HG03442 (cell line): ENCODE measurements at regions not wholly inside any gene's neighbourhood (a gene's known extent, or its start where the extent isn't known, plus 50 kb on each side); places are given as distances from the start of the nearest gene placed in this dataset.

Experiments used
- ATAC-seq: cut with Tn5 transposase; IDR thresholded peaks from one replicate; pipeline ENCODE4 v1.9.1; 2021; ENCODE audit warnings: mild to moderate bottlenecking, moderate library complexity; ENCODE audit not compliant: unreplicated experiment

DNA sequence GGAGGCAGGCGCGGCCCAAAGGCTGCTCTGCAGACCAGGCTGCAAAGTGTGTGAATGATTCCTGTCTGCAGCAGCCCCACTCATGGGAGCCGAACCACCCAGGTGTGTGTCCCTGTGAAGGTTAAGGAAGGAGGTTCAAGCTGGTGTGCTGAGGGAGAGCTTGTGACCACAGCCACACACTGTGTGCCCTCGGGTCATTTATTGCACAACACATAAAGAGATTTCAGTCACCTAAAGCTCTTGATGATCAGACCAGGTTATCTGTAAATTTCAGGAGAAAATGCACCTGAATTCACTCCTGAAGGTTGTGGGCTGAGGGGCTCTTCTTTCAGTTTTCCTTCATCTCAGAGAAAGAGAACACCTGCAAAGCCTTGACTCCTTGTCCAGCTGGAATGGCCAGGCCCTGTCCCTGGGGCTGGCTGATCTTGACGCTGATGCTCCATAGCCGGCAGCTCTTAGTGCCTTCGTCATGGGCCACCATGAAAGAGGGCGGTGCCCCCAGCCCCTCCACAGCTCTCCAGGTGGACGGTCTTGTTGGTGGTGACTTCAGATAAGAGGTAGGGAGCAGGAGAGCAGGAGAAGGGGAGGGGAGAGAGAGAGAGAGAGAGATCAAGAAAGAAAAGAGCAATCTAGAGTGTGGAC, 110.8 kb upstream of the C1QTNF9B start:
- no peak for ATAC-seq

DNA sequence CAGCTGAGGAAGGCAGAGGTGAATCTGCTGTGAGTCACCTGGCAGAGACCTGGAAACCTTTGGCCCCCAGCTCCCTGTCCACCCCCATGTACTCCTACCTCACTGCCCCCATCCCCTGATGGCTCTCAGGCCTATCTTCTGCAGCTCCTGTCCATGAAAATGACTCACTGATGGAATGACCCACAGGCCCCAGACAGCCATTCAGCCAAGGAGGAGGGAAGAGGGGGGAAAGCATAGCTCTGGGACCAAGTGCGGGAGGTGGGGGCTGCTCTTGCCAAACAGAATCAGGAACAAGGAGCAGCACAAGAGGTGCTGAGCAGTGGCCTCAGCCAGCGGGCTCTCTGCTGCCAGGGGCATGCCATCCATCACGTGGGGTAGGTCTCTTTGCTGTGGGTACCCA, 111.4 kb upstream of the C1QTNF9B start:
- no peak for ATAC-seq

DNA sequence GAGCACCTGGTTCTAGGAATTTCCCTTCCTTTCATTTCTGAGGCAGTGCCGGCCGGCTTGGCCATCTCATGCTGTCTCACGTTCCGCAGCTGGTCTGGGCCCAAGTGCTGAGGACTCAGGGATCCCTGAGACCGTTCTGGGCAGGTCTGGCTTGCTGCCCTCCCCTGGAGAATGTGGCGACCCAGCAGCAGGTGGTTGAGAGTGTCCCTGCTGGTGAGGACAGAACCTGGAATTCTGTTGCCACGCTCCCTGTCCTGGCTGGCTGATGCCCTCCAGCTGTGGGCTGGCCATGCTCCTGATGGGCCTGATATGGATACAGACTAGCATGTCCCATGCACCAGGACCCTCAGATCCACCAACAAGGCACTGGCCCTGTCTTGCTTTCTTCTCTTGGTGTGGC, 114.0 kb upstream of the C1QTNF9B start:
- ATAC-seq = no peak

DNA sequence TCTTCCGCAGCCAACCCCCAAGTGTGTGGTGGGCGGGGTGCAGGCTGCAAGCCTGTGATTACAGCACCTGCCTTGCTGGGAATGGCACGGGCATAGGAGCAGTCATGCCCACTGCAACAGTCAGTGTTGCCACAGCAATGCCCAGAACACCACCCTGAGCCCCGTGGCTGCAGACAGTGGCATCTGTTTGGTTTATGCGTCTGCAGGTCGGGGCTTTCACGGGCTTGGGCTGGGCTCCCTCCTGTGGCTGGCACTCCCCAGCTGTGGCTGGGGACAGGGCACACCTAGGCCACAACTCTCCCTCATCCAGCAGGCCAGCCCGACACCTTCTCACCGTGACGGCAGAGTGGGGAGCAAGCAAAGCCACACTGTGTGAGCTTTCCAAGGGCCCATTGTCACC, 115.3 kb upstream of the C1QTNF9B start:
- ATAC-seq = no peak

DNA sequence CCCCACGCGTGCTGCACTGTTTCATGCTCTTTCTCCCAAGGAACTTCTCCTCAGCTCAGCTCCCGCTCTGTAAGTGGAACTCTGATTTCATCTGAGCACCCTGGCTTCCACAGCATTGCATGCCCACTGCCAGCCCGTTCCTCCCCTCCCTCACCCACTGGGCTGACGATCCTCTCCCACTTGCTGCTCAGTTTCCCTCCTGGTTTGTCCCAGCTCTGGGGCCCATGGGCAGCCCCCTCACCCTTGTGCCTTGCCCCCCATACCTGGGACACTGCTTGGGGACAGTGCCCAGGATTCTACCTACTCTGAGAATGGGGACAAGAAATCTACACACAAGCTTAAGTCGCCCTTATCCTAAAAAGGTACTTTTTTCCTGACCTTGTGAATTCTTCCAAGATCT, 115.9 kb upstream of the C1QTNF9B start:
- ATAC-seq = no peak

DNA sequence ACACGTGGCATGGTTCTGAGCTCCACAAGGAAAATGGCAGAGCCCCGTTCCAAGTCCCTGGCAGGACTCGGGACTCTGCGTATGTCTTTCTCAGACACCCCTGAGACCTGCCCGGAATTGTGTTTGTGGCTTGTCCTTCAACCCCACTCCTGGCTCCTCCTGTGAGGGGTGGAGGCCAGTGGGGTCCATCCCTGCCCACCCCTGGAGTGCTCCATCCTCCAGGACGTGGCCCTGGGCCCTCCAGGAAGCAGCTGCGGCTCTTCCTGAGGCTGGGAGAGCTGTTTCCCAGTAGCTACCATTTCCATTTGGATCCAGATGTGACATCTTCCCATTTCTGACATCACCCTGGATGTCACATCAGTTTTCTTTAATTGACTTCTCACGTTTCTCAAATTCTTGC, 118.7 kb upstream of the C1QTNF9B start:
- no peak for ATAC-seq

DNA sequence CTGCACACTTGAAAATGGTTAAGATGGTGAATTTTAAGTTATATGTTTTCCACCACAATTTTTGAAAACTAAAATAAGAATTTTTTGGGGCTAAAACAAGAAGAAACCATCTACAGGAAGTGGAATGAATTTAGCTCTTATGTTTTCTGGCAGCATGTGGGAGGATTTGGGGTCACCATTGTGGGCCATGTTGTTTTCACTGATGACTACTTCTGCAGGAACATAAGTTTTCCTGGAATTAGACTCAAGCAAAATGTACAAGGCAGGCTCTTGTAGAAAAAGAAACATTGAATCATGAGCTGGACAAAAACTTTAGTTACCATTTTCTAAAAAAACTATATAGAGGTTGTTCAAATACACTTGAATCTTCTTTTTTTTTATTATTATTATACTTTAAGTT, 125.3 kb upstream of the C1QTNF9B start:
- no peak for ATAC-seq

DNA sequence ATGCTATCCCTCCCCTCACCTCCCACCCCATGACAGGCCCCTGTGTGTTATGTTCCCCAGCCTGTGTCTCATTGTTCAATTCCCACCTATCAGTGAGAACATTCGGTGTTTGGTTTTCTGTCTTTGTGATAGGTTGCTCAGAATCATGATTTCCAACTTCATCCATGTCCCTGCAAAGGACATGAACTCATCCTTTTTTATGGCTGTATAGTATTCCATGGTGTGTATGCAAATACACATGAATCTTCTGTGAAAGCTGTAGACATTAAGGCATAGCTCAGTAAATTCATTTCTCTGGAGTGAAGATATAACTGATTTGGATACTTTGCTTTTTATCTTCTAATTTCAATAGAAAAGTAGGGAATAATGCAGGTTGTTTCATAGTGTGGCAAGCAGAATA, 125.8 kb upstream of the C1QTNF9B start:
- no peak for ATAC-seq

DNA sequence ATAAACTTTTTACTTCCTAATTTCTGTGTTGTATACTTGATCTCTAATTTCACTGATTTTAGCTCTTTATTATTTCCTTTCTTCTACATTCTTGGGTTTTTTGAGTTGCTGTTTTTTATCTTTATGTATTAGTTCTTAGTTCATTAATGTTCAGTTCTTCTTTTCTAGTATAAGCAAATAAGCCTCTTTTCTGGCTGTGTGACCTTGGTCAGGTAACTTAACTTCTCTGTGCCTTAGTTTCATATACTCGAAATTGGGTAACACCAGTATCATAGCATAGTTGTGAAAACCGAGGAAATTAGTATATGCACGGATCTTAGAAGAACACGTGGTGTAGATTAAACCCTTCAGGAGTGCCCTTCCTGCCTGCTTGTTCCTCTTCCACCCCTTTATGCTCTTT, 130.2 kb upstream of the C1QTNF9B start:
- ATAC-seq = no peak

DNA sequence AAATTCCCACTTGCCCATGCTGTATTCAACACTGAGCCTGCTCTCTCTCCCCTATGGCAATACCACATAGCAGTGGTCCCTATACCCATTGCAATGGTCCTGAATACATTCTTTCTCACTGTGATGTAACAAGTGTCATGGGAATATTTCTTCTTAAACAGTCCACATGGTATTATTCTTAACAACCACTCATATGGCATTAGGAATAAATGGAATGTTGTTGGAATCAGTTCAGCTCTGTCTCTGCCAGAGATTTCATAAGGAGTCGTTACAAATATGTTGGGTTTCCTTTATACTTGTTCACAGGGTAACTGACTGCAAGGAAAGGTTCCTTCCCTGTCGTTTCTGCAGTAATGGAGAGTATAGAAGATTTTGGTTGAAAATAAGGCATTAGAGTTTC, 128.3 kb upstream of the SPATA13 start:
- no peak for ATAC-seq

DNA sequence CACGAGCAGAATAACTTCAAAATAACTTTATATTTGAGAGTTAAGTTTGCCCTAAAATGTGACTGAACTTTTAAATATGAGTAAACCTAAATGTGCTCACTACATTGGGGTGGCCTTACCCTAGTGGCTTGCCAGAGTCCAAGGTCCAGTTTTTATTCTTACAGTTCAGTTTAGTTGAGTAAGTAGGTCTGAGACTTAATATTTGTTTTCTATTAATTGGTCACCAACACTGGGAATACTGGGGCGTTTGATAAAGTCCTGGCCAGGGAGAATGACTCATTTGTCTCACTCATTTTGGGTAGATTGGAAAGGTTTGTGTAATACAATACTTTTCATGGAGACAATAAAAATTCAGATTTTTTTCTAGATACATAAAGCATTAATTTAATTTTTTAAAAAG, 127.8 kb upstream of the SPATA13 start:
- no peak for ATAC-seq

DNA sequence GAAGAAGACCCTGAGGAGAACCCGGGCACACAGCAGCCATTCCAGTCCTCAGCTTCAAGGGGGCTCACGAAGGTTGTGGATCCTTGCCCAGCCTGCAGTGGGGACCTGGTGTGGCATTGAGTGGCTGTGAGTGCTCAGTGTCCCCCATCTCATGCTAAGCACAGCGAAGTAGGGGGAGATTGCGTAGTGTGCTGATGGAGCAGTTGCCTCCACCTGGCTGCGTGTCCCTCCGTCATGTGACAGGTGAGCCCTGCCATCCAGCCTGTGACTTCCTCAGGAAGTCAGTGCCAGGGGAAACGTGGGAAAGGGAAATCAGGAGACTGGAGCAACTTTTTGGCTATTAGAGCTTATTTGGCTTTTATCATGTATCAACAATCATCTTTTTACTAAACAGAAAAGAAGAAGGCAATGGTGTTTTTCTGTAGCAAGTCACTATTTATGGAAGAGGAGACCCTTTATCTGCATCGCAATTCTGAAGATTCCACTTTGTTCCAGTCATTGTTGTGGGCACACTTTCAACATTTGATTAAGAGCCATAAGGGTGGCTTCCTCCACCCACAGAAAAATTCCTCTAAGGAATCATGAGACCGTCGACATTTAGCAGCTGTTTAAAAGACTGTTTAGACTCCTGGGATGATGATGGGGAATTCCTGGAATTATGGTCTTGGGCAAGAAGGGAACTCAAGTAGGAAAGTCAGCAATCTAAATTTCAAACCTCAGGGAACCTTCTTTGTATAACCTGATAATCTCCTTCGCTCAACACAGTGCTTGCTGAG, 126.8 kb upstream of the SPATA13 start:
- ATAC-seq = no peak

DNA sequence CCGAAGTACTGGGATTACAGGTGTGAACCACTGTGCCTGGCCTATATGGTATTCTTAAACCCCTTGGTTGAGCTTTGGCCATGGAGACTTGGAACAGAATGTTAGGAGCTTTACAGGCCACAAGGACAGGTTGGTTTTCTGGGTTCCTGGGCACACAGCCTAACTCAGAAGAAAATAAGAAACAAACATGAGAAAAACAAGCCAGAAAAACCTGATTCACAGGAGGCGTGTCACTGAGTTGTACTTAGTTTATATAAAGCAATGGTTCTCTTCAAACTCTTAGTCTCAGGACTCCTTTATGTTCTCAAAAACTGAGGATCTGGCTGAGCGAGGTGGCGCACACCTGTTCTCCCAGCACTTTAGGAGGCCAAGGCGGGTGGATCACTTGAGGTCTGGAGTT, 125.1 kb upstream of the SPATA13 start:
- ATAC-seq = no peak

DNA sequence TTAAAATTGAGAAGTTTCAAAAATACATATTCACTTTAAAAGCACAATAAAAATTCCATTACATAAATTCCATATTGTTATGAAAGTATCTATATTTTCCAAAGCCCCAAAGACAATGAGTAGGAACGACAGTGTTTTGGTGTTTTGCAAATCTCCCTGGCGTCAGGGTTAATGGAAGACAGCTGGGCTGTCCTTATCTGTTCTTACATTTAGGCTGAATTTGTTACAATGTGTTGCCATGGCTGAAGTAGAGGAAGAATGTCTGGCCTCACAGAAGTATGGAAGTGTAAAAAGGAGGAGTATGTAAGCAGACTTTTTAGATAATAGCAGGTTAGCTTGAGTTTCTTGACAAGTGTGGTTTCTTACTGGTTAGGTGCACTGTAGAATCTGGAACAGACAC, 124.4 kb upstream of the SPATA13 start:
- no peak for ATAC-seq

DNA sequence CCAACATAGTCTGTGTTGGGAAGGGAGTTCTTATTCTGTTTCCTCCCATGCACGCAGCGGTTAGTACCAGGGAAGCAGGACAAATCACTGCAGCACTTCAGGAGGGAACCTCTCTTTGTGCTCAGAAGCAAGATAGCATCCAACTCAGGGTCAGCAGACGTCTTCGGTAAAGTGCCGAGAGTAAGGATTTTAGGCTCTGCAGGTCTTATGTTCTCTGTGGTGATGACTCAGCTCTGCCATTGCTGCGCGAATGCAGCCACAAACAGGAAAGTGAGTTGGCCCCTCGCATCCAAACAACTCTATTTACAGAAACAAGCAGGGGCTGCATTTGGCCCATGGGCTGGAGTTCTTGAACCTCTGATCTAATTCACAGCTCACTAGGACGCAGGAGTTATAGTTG, 122.1 kb upstream of the SPATA13 start:
- no peak for ATAC-seq

DNA sequence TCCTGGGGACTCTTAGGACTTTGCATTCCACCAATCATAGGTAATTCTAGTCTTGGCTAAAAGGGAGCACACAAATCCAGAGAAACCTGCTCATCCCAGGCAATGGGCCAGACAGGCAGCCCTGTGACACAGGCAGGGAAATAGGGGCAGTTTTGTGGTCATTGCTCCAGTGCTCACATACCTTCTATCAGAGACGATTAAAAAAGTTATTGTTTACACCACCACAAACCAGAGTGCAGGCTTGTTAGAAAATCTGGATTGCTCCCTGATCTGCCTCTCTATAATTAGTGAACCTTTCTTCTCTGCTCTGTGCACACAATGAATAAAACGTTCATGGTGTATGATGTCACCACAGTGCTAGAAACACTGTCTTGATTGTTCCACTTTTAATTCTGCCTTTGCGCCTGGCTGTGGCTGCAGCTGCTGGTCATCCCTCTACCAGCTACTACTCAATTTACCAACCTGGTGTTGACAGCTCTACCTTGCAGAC, 121.6 kb upstream of the SPATA13 start:
- ATAC-seq = no peak

DNA sequence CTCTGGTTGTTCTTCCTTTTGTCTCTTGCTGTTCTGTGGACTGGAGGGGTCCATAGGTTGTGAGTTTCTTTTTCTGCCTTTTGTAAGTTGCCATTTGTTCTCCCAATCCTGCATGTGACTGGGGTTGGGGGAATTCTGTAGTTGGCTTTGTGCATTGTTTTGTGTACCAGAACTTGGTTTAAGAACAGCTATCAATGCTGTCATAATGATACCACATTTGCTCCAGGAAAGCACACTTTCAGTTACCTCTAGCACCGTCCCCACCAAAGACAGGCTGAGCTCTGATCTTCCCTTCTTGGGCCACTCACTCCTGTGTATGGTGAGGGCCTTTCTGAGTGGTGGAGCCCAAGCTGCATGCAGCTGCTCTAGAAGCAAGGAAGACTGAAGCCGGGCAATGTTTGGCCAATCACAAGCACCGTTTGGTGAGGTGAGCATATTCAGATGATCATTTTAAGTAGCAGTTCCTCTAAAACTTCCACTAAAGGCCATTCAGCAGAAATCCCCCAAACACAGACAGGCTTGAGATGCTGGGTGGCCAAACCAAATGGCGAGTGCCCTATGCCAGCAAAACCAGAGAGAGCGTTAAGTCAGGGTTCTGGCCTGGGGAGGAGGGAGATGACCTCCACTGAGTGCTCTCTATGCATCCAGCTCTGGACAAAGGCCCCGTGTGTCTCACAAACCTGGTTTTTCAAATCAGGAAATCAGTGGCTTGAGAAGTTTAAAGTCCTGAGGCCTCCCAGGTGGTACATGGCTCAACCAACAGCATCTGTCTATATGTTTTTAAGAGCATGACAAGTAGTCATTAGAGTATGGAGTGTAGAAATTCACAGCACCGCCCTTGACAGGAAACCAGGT, 120.7 kb upstream of the SPATA13 start:
- ATAC-seq = peak; percentile 67

DNA sequence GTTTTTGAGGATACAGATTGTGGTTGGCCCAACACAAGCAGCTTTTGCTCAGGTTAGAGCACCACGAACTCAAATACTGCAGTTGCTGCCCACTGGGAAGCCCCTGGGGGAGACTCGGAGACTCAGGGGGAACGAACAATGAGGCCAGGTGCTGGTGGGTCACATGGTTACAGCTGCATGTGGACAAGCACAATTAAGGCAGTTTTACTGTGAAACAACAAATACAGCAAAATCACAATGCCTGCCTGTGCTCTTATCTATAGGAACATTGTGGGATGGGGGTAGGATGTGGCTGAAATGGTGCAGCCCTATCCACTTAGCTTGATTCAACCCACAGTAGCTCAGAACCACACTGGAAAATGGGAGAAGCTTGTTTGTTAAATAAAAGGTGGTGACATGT, 119.7 kb upstream of the SPATA13 start:
- ATAC-seq = no peak

DNA sequence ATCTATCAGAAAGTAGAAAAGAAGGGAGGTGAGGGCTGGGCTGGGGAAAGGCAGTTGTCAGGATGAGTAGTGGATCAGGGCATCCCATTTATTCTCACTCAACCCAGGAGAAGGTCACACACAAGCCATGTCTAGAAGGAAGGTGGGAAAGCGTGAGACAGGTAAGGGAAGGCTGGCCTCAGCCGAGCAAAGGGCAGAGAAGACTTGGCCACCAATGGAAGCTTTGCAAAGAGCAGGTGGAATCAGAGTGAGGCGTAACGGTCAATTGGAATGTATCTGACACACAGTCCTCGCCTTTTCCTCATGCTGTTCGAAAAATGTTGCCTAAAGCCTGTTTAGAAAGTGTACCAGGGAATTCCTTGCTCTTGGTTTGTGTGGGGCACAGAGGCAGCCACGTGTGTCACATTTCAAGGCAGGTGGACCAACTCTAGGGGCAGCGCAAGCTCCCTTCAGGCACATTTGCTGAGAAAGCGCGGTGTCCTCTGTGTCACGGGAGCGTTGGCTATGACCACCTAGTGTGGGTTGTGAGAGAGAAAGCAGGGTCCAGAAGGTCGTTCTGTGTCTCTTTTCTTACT, 118.8 kb upstream of the SPATA13 start:
- no peak for ATAC-seq

DNA sequence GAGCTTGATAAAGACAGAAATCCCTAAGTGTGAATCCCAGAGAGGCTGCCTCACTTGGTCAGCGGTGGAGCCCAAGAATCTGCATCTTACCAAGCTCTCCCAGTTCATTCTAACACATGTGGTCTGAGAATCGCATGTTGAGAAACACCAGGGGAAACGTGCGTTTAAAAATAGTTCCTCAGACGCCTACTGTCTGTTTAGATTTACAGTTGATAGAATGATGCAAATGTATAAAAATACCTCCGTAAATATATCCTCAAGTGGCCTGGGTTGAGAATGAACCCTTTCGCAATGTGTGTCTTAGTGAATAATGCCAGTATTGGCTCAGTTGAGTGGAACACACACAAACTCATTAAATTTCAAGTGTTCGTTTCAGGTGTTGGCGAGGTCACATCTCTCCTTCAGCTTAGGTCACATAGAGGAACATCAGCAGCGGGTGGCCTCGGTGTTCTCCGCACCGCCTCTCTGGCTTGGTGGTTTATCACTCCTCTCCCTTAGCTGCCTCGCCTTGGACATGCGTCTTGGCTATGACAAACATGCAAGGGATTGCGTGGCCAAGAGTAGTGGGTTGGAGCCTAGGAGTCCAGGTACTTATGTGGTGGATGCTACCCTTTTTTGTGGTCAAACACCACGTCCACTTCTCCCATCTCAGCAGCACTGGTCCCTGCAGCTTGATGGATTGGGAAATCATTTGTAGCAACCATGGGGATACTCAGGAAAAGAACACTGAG, 117.6 kb upstream of the SPATA13 start:
- ATAC-seq = no peak
